ENCODE measurements at regions not wholly inside any gene's neighbourhood (a gene's known extent, or its start where the extent isn't known, plus 50 kb on each side); places are given as distances from the start of the nearest gene placed in this dataset.
"Not testable (repeated sequence)": the region's sequence is repeated elsewhere in the genome, so short reads cannot be mapped to it uniquely, and the experiment has no call there.

DNA sequence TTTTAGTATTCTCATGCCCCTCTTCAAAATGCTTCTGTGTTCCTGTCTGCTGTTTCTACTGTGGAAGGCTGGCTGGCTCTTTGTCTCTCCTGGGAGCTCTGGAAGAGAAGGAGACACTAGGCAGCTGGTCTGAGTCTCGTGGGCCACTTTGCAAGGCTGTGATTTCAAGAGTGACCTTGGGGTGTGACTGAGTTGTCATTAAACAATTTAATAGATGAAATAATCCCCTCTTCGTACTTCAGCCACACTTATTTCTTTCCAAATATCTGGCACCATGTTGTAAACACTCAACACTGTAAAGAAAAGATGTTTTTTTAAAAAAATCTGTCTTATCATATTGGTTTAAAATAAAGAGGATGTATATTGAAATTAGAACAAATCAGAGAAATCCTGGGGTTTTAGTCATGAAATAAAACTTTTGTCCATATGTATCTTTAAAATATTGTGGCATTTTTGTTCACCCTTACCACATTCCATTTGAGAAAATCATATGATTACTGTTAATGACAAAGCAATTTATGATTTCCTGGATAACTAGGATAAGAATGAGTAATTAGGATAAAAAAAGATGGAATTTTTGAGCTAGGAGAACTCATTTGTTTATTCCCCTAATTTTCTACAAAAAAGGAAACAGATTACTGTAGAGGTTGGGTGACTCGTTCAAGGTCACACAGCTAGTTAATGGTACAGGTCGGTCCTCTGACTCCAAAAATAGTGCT is 200.8 kb downstream of the MAT2B start:
- DNase-seq = no peak
- H3K36me3 ChIP-seq (replicated peaks; ENCODE audit: control insufficient read depth, insufficient read depth, low read length) = no peaks in the 10 kb centered on the region
- H3K4me3 ChIP-seq (ENCODE audit: insufficient read depth, low read depth, low read length) = no peak overlapping the region
- H3K27me3 ChIP-seq (ENCODE audit: control insufficient read depth, insufficient read depth, low read length) = no peaks in the 10 kb centered on the region

GRCh38 chr5:163712011-163712410 is 206.6 kb downstream of the MAT2B start:
- no peak overlapping the region for H3K4me3 ChIP-seq (ENCODE audit: insufficient read depth, low read depth, low read length)
- DNase-seq = no peak
- H3K27me3 ChIP-seq (ENCODE audit: control insufficient read depth, insufficient read depth, low read length) = no peaks in the 10 kb centered on the region
- H3K36me3 ChIP-seq (replicated peaks; ENCODE audit: control insufficient read depth, insufficient read depth, low read length) = no peaks in the 10 kb centered on the region

DNA sequence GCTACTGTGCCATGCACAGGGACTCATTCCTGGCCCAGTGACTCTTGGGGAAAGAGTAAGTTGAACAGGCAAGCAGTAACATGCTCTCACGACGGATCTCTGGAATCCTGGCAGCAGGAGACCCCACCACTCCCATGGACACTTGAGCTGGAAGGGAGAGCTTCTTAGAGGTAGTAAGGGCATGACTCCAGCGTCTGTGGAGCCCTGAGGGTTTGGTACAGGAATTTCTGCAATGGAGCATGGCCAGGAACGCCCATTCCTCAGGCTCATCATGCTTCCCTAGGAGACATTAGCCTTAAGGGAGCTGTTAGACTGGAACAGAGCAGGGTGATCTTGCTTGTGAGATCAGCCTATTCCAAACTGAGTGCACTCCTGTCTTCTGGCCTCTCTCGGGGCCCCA is 212.9 kb downstream of the MAT2B start:
- no peaks in the 10 kb centered on the region for H3K27me3 ChIP-seq (ENCODE audit: control insufficient read depth, insufficient read depth, low read length)
- DNase-seq = no peak
- H3K36me3 ChIP-seq (replicated peaks; ENCODE audit: control insufficient read depth, insufficient read depth, low read length) = no peaks in the 10 kb centered on the region
- H3K4me3 ChIP-seq (ENCODE audit: insufficient read depth, low read depth, low read length) = no peak overlapping the region

DNA sequence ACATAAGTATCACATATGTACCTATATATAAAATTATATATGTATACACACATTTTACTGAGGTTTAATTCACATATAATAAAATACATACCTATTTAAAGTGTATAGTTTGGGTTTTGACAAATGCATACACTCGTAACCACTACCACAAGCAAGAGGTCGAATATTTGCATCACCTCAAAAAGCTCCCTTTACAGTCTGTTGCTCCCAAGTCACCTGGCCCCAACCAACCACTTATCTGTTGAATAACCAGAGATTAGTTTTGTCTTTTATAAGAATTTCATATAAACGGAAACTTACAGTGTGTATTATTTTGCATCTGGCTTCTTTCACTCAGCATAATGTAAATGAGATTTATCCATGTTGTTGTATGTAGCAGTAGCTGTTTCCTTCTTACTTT is 218.9 kb downstream of the MAT2B start:
- no peaks in the 10 kb centered on the region for H3K36me3 ChIP-seq (replicated peaks; ENCODE audit: control insufficient read depth, insufficient read depth, low read length)
- H3K27me3 ChIP-seq (ENCODE audit: control insufficient read depth, insufficient read depth, low read length) = no peaks in the 10 kb centered on the region
- no peak for DNase-seq
- no peak overlapping the region for H3K4me3 ChIP-seq (ENCODE audit: insufficient read depth, low read depth, low read length)

DNA sequence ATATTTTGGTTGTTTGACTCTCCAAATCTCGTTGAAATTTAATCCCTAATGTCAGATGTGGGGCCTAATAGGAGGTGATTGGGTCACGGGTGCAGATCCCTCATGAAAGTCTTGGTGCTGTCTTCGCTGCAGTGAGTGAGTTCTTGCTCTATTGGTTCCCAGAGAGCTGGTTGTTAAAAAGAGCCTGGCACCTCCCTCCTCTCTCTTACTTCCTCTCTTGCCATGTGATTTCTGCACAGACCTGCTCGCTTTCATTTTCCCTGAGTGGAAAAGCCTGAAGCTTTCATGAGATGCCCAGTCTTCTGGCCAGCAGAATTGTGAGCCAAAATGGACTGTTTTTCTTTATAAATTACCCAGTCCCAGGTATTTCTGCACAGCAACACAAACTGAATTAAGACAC is 221.6 kb downstream of the MAT2B start:
- Histone ChIP-seq H3K4me3 (ENCODE audit: insufficient read depth, low read depth, low read length) (no peak overlapping the region), H3K36me3 (replicated peaks; ENCODE audit: control insufficient read depth, insufficient read depth, low read length) (no peaks in the 10 kb centered on the region), H3K27me3 (ENCODE audit: control insufficient read depth, insufficient read depth, low read length) (no peaks in the 10 kb centered on the region)
- no peak for DNase-seq

GRCh38 chr5:163730206-163730756 is 224.9 kb downstream of the MAT2B start:
- no peak overlapping the region for H3K4me3 ChIP-seq (ENCODE audit: insufficient read depth, low read depth, low read length)
- no peak for DNase-seq
- no peaks in the 10 kb centered on the region for H3K36me3 ChIP-seq (replicated peaks; ENCODE audit: control insufficient read depth, insufficient read depth, low read length)
- no peaks in the 10 kb centered on the region for H3K27me3 ChIP-seq (ENCODE audit: control insufficient read depth, insufficient read depth, low read length)

- H3K27me3 ChIP-seq (ENCODE audit: control insufficient read depth, insufficient read depth, low read length) = no peaks in the 10 kb centered on the region
- DNase-seq = no peak
- H3K36me3 ChIP-seq (replicated peaks; ENCODE audit: control insufficient read depth, insufficient read depth, low read length) = no peaks in the 10 kb centered on the region
- no peak overlapping the region for H3K4me3 ChIP-seq (ENCODE audit: insufficient read depth, low read depth, low read length)
These were observed 225.8 kb downstream of the MAT2B start for GRCh38 chr5:163731256-163731655.

DNA sequence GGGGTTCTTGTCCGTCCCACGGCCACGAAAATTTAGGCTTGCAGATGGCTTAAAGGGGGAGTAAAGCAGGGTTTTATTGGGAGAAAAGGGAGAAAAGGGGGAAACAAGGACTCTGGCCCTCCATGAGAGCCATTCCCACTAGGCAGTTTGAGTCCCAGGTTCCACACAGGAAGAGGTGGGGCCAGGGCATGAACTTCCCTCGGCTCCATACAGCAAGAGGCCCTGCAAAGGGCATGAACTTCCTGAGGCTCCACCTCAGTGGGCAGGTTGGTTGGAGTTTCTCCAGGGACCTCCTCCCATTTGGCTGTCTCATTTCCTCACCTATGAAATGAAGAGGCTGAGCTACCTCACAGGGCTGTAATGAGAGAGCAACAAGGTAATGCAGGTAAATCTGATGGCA is 229.7 kb downstream of the MAT2B start:
- DNase-seq = no peak
- H3K27me3 ChIP-seq (ENCODE audit: control insufficient read depth, insufficient read depth, low read length) = no peaks in the 10 kb centered on the region
- H3K4me3 ChIP-seq (ENCODE audit: insufficient read depth, low read depth, low read length) = no peak overlapping the region
- H3K36me3 ChIP-seq (replicated peaks; ENCODE audit: control insufficient read depth, insufficient read depth, low read length) = no peaks in the 10 kb centered on the region

GRCh38 chr5:163747586-163747985 is 242.2 kb downstream of the MAT2B start:
- Histone ChIP-seq H3K27me3 (ENCODE audit: control insufficient read depth, insufficient read depth, low read length) (no peaks in the 10 kb centered on the region), H3K4me3 (ENCODE audit: insufficient read depth, low read depth, low read length) (no peak overlapping the region), H3K36me3 (replicated peaks; ENCODE audit: control insufficient read depth, insufficient read depth, low read length) (no peaks in the 10 kb centered on the region)
- DNase-seq = no peak

DNA sequence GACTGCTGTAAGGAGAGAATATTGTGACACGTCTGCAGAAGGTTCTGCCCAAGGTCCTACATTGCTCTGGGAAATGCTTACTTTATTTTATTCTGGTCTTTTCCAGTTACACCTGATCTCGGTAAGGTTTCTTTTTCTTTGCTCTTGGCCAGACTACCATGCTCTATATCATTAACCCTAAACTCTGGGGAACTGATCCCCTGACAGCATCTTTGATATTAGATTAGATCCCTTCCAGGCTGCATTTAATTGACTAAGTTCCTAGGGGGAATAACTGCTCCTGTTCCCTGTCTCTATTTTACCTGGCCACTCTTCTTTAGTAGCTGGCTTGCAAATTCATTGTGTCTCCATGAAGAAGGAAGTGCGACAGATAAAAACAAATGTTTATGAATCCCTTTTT is 243.5 kb downstream of the MAT2B start:
- H3K27me3 ChIP-seq (ENCODE audit: control insufficient read depth, insufficient read depth, low read length) = no peaks in the 10 kb centered on the region
- DNase-seq = no peak
- H3K36me3 ChIP-seq (replicated peaks; ENCODE audit: control insufficient read depth, insufficient read depth, low read length) = no peaks in the 10 kb centered on the region
- H3K4me3 ChIP-seq (ENCODE audit: insufficient read depth, low read depth, low read length) = no peak overlapping the region

GRCh38 chr5:163750415-163750814 is 245.0 kb downstream of the MAT2B start:
- not testable (repeated sequence) for H3K4me3 ChIP-seq (ENCODE audit: insufficient read depth, low read depth, low read length); H3K27me3 ChIP-seq (ENCODE audit: control insufficient read depth, insufficient read depth, low read length); DNase-seq; H3K36me3 ChIP-seq (replicated peaks; ENCODE audit: control insufficient read depth, insufficient read depth, low read length)

DNA sequence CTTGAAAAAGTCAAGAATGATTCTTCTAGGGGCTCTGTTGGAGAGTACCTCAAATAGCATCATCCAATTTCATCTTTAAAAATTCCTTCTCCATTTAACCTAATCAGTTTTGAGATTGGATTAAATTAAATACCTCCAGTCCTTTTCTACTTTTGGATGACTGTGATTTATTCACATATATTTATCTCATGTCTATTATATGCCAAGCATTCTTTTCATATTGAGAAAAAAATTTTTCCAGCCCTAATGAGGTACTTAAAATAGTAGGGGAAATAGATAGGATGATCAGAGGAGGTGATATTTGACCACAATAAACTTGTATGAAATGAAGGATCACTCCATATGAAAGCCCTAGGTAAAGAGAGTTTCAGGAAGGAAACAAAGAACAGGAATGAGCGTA is 250.1 kb downstream of the MAT2B start:
- Histone ChIP-seq H3K4me3 (ENCODE audit: insufficient read depth, low read depth, low read length) (no peak overlapping the region), H3K27me3 (ENCODE audit: control insufficient read depth, insufficient read depth, low read length) (no peaks in the 10 kb centered on the region), H3K36me3 (replicated peaks; ENCODE audit: control insufficient read depth, insufficient read depth, low read length) (no peaks in the 10 kb centered on the region)
- DNase-seq = no peak

GRCh38 chr5:163756170-163756569 is 250.8 kb downstream of the MAT2B start:
- Histone ChIP-seq H3K36me3 (replicated peaks; ENCODE audit: control insufficient read depth, insufficient read depth, low read length) (no peaks in the 10 kb centered on the region), H3K27me3 (ENCODE audit: control insufficient read depth, insufficient read depth, low read length) (no peaks in the 10 kb centered on the region), H3K4me3 (ENCODE audit: insufficient read depth, low read depth, low read length) (no peak overlapping the region)
- no peak for DNase-seq

GRCh38 chr5:163757344-163757743 is 251.9 kb downstream of the MAT2B start:
- H3K27me3 ChIP-seq (ENCODE audit: control insufficient read depth, insufficient read depth, low read length) = no peaks in the 10 kb centered on the region

GRCh38 chr5:163758283-163758711 is 252.9 kb downstream of the MAT2B start:
- Histone ChIP-seq H3K4me3 (ENCODE audit: insufficient read depth, low read depth, low read length) (no peak overlapping the region), H3K27me3 (ENCODE audit: control insufficient read depth, insufficient read depth, low read length) (no peaks in the 10 kb centered on the region), H3K36me3 (replicated peaks; ENCODE audit: control insufficient read depth, insufficient read depth, low read length) (no peaks in the 10 kb centered on the region)
- DNase-seq = no peak

More at GRCh38 chr5:163757344-163757743, 251.9 kb downstream of the MAT2B start:
- Histone ChIP-seq H3K36me3 (replicated peaks; ENCODE audit: control insufficient read depth, insufficient read depth, low read length) (no peaks in the 10 kb centered on the region), H3K4me3 (ENCODE audit: insufficient read depth, low read depth, low read length) (no peak overlapping the region)
- DNase-seq = no peak
